Liver (tissue), 8 donors: ENCODE measurements at regions not wholly inside any gene's neighbourhood (a gene's known extent, or its start where the extent isn't known, plus 50 kb on each side); places are given as distances from the start of the nearest gene placed in this dataset.

ENCODE experiments used
- DNase-seq: peaks from one replicate; pipeline ENCODE4 v3.0.0-alpha.2; 2017; ENCODE audit warnings: low spot score
- H3K27ac ChIP-seq, 2 donors: one replicate each; pipeline ENCODE4 v1.7.0; 2013; ENCODE audit warnings: inconsistent platforms in 2 of 2, low read length in 2 of 2, control low read depth in 1 of 2, low read depth in 1 of 2, mild to moderate bottlenecking in 1 of 2
- H3K27me3 ChIP-seq, 4 donors: one replicate each; pipeline versions ENCODE4 v1.6.1 to v1.7.0; 2013; ENCODE audit warnings: low read length in 3 of 4, inconsistent platforms in 1 of 4, mild to moderate bottlenecking in 1 of 4, moderate library complexity in 1 of 4; ENCODE audit not compliant: control insufficient read depth in 4 of 4, insufficient read depth in 4 of 4
- H3K36me3 ChIP-seq, 4 donors: one replicate each; pipeline versions ENCODE4 v1.6.1 to v1.7.0; 2013; ENCODE audit warnings: low read length in 3 of 4, mild to moderate bottlenecking in 3 of 4, low read depth in 1 of 4, moderate library complexity in 1 of 4; ENCODE audit not compliant: control insufficient read depth in 4 of 4, insufficient read depth in 3 of 4
- H3K4me1 ChIP-seq, 4 donors: one replicate each; pipeline versions ENCODE4 v1.6.1 to v1.7.0; 2013; ENCODE audit warnings: low read length in 3 of 4, mild to moderate bottlenecking in 3 of 4, moderate library complexity in 1 of 4; ENCODE audit not compliant: control insufficient read depth in 4 of 4, insufficient read depth in 4 of 4
- H3K4me3 ChIP-seq, 3 donors: one replicate each; pipeline versions ENCODE4 v1.6.1 to v1.7.0; 2013; ENCODE audit warnings: low read length in 3 of 3, control low read depth in 1 of 3, low read depth in 1 of 3, mild to moderate bottlenecking in 1 of 3
- H3K9ac ChIP-seq, 2 donors: one replicate each; pipeline ENCODE4 v1.7.0; 2013; ENCODE audit warnings: low read length in 2 of 2, mild to moderate bottlenecking in 2 of 2, moderate library complexity in 2 of 2, control low read depth in 1 of 2, low read depth in 1 of 2
- H3K9me3 ChIP-seq, 4 donors: one replicate each; pipeline versions ENCODE4 v1.6.1 to v1.7.0; 2013; ENCODE audit warnings: low read length in 3 of 4; ENCODE audit not compliant: control insufficient read depth in 4 of 4
- EGR1 ChIP-seq, 2 donors: IDR thresholded peaks; 2 replicates each; pipeline ENCODE4 v1.6.1; 2016 to 2018; ENCODE audit warnings: antibody characterized with exemption in 2 of 2, low read depth in 2 of 2
- FOXA1 ChIP-seq: IDR thresholded peaks from 2 replicates; pipeline ENCODE4 v1.6.1; 2016; ENCODE audit warnings: antibody characterized with exemption
- FOXA2 ChIP-seq: IDR thresholded peaks from 2 replicates; pipeline ENCODE4 v1.6.1; 2016; ENCODE audit warnings: antibody characterized with exemption
- GABPA ChIP-seq, 2 donors: IDR thresholded peaks in 1 of 2; conservative IDR thresholded peaks in 1 of 2; 2 replicates each; pipeline ENCODE4 v1.6.1; 2016; ENCODE audit warnings: antibody characterized with exemption in 2 of 2, mild to moderate bottlenecking in 1 of 2, moderate library complexity in 1 of 2
- HNF4A ChIP-seq, 2 donors: conservative IDR thresholded peaks; 2 replicates each; pipeline ENCODE4 v1.6.1; 2016; ENCODE audit warnings: antibody characterized with exemption in 2 of 2, mild to moderate bottlenecking in 2 of 2
- HNF4G ChIP-seq: IDR thresholded peaks from 2 replicates; pipeline ENCODE4 v1.6.1; 2016; ENCODE audit warnings: antibody characterized with exemption
- JUND ChIP-seq, 2 donors: IDR thresholded peaks; 2 replicates each; pipeline ENCODE4 v1.6.1; 2016; ENCODE audit warnings: antibody characterized with exemption in 2 of 2
- NR2F2 ChIP-seq: IDR thresholded peaks from 2 replicates; pipeline ENCODE4 v1.6.1; 2016; ENCODE audit warnings: antibody characterized with exemption
- RAD21 ChIP-seq, 2 donors: IDR thresholded peaks; 2 replicates each; pipeline ENCODE4 v1.6.1; 2016; ENCODE audit warnings: antibody characterized with exemption in 2 of 2, mild to moderate bottlenecking in 2 of 2
- RXRA ChIP-seq, 2 donors: IDR thresholded peaks; 2 replicates each; pipeline ENCODE4 v1.6.1; 2017 to 2018; ENCODE audit warnings: antibody characterized with exemption in 2 of 2, mild to moderate bottlenecking in 1 of 2
- SP1 ChIP-seq: IDR thresholded peaks from 2 replicates; pipeline ENCODE4 v1.6.1; 2018; ENCODE audit warnings: antibody characterized with exemption, mild to moderate bottlenecking
- TAF1 ChIP-seq: conservative IDR thresholded peaks from 2 replicates; pipeline ENCODE4 v1.6.1; 2016; ENCODE audit warnings: antibody characterized with exemption, mild to moderate bottlenecking
- YY1 ChIP-seq: IDR thresholded peaks from 2 replicates; pipeline ENCODE4 v1.6.1; 2016; ENCODE audit warnings: antibody characterized with exemption, mild to moderate bottlenecking
- WGBS: extraction: QIAGEN DNeasy Blood & Tissue Kit; methylation state at CpG from one replicate; pipeline ENCODE4 v1.1.7; 2013; 5-methylcytosine and 5-hydroxymethylcytosine counted together
- TF ChIP-seq, protein P1 (sequence below): IDR thresholded peaks from 2 replicates; pipeline ENCODE4 v1.6.1; 2016; ENCODE audit warnings: antibody characterized with exemption
- TF ChIP-seq, protein P2 (sequence below): fragments of 150-350 bp; IDR thresholded peaks from 2 replicates; pipeline ENCODE4 v1.5.1; 2017; ENCODE audit warnings: improper control_type of control experiment, low read depth, low read length; ENCODE audit not compliant: missing input control
- TF ChIP-seq, protein P3 (sequence below): IDR thresholded peaks from 2 replicates; pipeline ENCODE4 v1.6.1; 2016; ENCODE audit warnings: antibody characterized with exemption, mild to moderate bottlenecking
- TF ChIP-seq, protein P4 (sequence below): IDR thresholded peaks from 2 replicates; pipeline ENCODE4 v1.6.1; 2016; ENCODE audit warnings: antibody characterized with exemption
- TF ChIP-seq, protein P5 (sequence below): IDR thresholded peaks from 2 replicates; pipeline ENCODE4 v1.6.1; 2016; ENCODE audit warnings: antibody characterized with exemption
- donor health status: healthy.
- donor health status: healthy.
- donor health status: healthy.
- donor health status: healthy.
- donor health status: healthy.

DNA sequence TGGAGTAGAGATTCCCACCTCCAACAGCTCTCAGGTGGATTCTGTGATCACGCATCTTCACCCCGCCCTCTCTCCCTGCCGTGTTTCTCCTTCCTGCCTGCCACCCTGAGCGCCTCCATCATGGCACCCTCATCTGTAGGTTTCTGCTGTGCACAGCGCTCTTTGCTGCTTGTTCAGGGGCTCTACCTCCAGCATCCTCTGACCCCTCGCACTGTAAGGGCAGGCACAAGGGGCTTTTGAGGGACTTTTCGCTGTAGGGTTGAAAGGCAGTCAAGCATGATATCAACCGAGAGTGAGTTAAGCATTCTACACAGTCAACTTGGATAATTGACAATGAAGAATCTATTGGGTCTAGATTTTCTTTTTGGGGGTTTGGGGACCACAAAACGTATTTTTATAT is 99.1 kb upstream of the GREM2 start:
- Histone ChIP-seq H3K27ac (no peak overlapping the region), H3K27me3 (no peaks in the 10 kb centered on the region), H3K4me1 (no peaks in the 10 kb centered on the region), H3K4me3 (no peak overlapping the region), H3K36me3 (no peaks in the 10 kb centered on the region), H3K9me3 (no peaks in the 10 kb centered on the region), H3K9ac (no peak overlapping the region)
- no peak for DNase-seq
- TF ChIP-seq, protein P1, sequence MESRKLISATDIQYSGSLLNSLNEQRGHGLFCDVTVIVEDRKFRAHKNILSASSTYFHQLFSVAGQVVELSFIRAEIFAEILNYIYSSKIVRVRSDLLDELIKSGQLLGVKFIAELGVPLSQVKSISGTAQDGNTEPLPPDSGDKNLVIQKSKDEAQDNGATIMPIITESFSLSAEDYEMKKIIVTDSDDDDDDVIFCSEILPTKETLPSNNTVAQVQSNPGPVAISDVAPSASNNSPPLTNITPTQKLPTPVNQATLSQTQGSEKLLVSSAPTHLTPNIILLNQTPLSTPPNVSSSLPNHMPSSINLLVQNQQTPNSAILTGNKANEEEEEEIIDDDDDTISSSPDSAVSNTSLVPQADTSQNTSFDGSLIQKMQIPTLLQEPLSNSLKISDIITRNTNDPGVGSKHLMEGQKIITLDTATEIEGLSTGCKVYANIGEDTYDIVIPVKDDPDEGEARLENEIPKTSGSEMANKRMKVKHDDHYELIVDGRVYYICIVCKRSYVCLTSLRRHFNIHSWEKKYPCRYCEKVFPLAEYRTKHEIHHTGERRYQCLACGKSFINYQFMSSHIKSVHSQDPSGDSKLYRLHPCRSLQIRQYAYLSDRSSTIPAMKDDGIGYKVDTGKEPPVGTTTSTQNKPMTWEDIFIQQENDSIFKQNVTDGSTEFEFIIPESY, result no peak
- TF ChIP-seq HNF4G (no peak), FOXA1 (no peak), NR2F2 (no peak), GABPA (IDR thresholded peaks at IDR 0.05 in 1 of 2, conservative IDR thresholded peaks at IDR 0.05 in 1 of 2) (no peak), RXRA (IDR thresholded peaks at IDR 0.05) (no peak), HNF4A (conservative IDR thresholded peaks at IDR 0.05) (no peak), EGR1 (IDR thresholded peaks at IDR 0.05; ENCODE audit: low read depth in 2 of 2) (no peak), FOXA2 (no peak), SP1 (no peak), JUND (IDR thresholded peaks at IDR 0.05) (no peak), TAF1 (no peak), RAD21 (IDR thresholded peaks at IDR 0.05) (no peak), YY1 (no peak)
- TF ChIP-seq, protein P2, sequence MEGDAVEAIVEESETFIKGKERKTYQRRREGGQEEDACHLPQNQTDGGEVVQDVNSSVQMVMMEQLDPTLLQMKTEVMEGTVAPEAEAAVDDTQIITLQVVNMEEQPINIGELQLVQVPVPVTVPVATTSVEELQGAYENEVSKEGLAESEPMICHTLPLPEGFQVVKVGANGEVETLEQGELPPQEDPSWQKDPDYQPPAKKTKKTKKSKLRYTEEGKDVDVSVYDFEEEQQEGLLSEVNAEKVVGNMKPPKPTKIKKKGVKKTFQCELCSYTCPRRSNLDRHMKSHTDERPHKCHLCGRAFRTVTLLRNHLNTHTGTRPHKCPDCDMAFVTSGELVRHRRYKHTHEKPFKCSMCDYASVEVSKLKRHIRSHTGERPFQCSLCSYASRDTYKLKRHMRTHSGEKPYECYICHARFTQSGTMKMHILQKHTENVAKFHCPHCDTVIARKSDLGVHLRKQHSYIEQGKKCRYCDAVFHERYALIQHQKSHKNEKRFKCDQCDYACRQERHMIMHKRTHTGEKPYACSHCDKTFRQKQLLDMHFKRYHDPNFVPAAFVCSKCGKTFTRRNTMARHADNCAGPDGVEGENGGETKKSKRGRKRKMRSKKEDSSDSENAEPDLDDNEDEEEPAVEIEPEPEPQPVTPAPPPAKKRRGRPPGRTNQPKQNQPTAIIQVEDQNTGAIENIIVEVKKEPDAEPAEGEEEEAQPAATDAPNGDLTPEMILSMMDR, result no peak
- TF ChIP-seq, protein P3, sequence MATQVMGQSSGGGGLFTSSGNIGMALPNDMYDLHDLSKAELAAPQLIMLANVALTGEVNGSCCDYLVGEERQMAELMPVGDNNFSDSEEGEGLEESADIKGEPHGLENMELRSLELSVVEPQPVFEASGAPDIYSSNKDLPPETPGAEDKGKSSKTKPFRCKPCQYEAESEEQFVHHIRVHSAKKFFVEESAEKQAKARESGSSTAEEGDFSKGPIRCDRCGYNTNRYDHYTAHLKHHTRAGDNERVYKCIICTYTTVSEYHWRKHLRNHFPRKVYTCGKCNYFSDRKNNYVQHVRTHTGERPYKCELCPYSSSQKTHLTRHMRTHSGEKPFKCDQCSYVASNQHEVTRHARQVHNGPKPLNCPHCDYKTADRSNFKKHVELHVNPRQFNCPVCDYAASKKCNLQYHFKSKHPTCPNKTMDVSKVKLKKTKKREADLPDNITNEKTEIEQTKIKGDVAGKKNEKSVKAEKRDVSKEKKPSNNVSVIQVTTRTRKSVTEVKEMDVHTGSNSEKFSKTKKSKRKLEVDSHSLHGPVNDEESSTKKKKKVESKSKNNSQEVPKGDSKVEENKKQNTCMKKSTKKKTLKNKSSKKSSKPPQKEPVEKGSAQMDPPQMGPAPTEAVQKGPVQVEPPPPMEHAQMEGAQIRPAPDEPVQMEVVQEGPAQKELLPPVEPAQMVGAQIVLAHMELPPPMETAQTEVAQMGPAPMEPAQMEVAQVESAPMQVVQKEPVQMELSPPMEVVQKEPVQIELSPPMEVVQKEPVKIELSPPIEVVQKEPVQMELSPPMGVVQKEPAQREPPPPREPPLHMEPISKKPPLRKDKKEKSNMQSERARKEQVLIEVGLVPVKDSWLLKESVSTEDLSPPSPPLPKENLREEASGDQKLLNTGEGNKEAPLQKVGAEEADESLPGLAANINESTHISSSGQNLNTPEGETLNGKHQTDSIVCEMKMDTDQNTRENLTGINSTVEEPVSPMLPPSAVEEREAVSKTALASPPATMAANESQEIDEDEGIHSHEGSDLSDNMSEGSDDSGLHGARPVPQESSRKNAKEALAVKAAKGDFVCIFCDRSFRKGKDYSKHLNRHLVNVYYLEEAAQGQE, result no peak
- TF ChIP-seq, protein P4, sequence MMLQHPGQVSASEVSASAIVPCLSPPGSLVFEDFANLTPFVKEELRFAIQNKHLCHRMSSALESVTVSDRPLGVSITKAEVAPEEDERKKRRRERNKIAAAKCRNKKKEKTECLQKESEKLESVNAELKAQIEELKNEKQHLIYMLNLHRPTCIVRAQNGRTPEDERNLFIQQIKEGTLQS, result no peak
- TF ChIP-seq, protein P5, sequence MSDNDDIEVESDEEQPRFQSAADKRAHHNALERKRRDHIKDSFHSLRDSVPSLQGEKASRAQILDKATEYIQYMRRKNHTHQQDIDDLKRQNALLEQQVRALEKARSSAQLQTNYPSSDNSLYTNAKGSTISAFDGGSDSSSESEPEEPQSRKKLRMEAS, result no peak
- 80% methylated on average over 9 of the region's 9 CpGs for WGBS

DNA sequence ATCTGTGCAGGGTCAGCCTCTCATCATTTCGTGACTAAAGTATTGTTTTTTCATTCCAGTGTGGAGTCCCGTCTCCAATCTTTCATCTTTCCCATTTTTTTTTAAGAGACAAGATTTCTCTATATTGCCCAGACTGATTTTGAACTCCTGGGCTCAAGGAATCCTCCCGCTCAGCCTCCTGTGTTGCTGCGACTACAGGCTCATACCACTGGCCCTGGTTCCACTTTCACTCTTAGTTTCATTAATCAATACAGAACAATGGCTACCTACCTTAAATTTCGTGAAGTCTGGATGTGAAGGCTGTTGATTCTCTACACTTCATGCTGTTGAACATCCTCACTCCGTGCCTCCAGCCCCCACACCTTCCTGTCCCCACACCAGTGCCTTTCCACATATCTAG is 97.7 kb upstream of the GREM2 start:
- Histone ChIP-seq H3K36me3 (no peaks in the 10 kb centered on the region), H3K4me1 (no peaks in the 10 kb centered on the region), H3K27me3 (no peaks in the 10 kb centered on the region), H3K27ac (no peak overlapping the region), H3K9me3 (no peaks in the 10 kb centered on the region), H3K4me3 (no peak overlapping the region), H3K9ac (no peak overlapping the region)
- 71% methylated on average over 6 of the region's 6 CpGs for WGBS
- no peak for TF ChIP-seq NR2F2
- TF ChIP-seq, protein P2, result no peak
- TF ChIP-seq RAD21 (IDR thresholded peaks at IDR 0.05), result no peak
- no peak for TF ChIP-seq JUND (IDR thresholded peaks at IDR 0.05)
- no peak for TF ChIP-seq SP1
- TF ChIP-seq, protein P3, result no peak
- DNase-seq, result no peak
